ENCODE measurements at regions not wholly inside any gene's neighbourhood (a gene's known extent, or its start where the extent isn't known, plus 50 kb on each side); places are given as distances from the start of the nearest gene placed in this dataset.

DNA sequence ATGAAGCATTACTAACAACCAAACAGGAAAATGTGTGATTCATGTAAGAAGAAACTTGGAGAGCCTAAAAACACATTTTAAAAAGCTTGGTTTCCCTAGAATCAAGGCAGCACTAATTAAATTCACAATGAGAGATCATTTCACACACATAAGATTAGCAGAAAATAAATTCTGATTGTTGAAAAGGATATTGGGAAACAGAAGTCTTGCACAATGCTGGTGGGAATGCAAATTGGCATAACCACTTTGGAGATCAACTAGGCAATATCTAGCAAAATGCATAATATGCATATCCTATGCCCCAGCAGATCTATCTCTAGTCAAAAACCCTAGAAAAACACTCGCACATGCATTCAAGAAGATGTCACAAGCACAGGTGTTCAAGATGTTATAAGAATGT is 75.3 kb upstream of the SIX3 start:
- BruUV-seq (replicated peaks): no TSS peak
- Histone ChIP-seq H3K27ac (ENCODE audit: insufficient read depth, low read depth, low read length) (no peak overlapping the region), H3K4me3 (replicated peaks in 1 of 3; ENCODE audit: insufficient read depth in 1 of 3, low read depth in 1 of 3, low read length in 3 of 3) (no peak overlapping the region), H3K79me2 (ENCODE audit: control insufficient read depth, insufficient read depth, low read length) (no peaks in the 10 kb centered on the region), H3K9me1 (replicated peaks; ENCODE audit: control insufficient read depth, extremely low read depth, insufficient read depth, low read length) (no peaks in the 10 kb centered on the region), H3K4me1 (ENCODE audit: control insufficient read depth, extremely low read depth, insufficient read depth, low read length) (no peaks in the 10 kb centered on the region), H3K9ac (replicated peaks; ENCODE audit: extremely low read depth, insufficient read depth, low read length) (no peak overlapping the region), H4K20me1 (replicated peaks; ENCODE audit: control insufficient read depth, extremely low read depth, insufficient read depth, low read length) (no peaks in the 10 kb centered on the region), H3K9me3 (replicated peaks; ENCODE audit: control insufficient read depth, insufficient read depth, low read length) (no peaks in the 10 kb centered on the region), H3K4me2 (ENCODE audit: insufficient read depth, low read length) (no peak overlapping the region), H3K27me3 (ENCODE audit: control insufficient read depth in 2 of 2, insufficient read depth in 2 of 2, low read length in 2 of 2) (peaks cover 10 to 44% of the 10 kb centered on the region in 2 experiments), H2AFZ (ENCODE audit: low read depth, low read length) (no peak overlapping the region), H3K36me3 (ENCODE audit: control insufficient read depth in 2 of 2, extremely low read depth in 1 of 2, insufficient read depth in 2 of 2, low read length in 2 of 2) (no peaks in the 10 kb centered on the region)
- intact Hi-C loops (cut with micrococcal nuclease) (no loop called here), dilution Hi-C loops (cut with MboI; ENCODE audit: extremely low pct_ligation_motif_present, low sequenced_read_pairs) (no loop called here)
- DNase-seq (ENCODE audit: low read depth, low spot score): no peak
- ChIA-PET CTCF (interaction anchor here (1.6 kb wide), 1 partner anchor 386 kb away, joined by 4 read pairs; no protein-coding TSS in a partner anchor), POLR2A (no interaction called here)
- FAIRE-seq: no peak
- TF ChIP-seq POLR2A (IDR thresholded peaks at IDR 0.05; ENCODE audit: low read depth, low read length) (no peak), JUN (IDR thresholded peaks at IDR 0.05; ENCODE audit: borderline replicate concordance, insufficient read depth, insufficient read length, low read depth) (no peak), FOS (IDR thresholded peaks at IDR 0.05; ENCODE audit: borderline replicate concordance, insufficient read depth, low read length) (no peak), POLR2AphosphoS5 (IDR thresholded peaks at IDR 0.05; ENCODE audit: insufficient read depth, low read depth, low read length) (no peak), MYC (IDR thresholded peaks at IDR 0.05; ENCODE audit: low read depth, low read length) (no peak), GATA2 (IDR thresholded peaks at IDR 0.05; ENCODE audit: insufficient read depth, insufficient read length, low read depth, low read length) (no peak), MAX (IDR thresholded peaks at IDR 0.05; ENCODE audit: insufficient read depth, insufficient read length) (no peak), EZH2 (IDR thresholded peaks at IDR 0.05; ENCODE audit: borderline replicate concordance, low read depth, low read length, severe bottlenecking) (no peak)
- TF ChIP-seq, protein P1, sequence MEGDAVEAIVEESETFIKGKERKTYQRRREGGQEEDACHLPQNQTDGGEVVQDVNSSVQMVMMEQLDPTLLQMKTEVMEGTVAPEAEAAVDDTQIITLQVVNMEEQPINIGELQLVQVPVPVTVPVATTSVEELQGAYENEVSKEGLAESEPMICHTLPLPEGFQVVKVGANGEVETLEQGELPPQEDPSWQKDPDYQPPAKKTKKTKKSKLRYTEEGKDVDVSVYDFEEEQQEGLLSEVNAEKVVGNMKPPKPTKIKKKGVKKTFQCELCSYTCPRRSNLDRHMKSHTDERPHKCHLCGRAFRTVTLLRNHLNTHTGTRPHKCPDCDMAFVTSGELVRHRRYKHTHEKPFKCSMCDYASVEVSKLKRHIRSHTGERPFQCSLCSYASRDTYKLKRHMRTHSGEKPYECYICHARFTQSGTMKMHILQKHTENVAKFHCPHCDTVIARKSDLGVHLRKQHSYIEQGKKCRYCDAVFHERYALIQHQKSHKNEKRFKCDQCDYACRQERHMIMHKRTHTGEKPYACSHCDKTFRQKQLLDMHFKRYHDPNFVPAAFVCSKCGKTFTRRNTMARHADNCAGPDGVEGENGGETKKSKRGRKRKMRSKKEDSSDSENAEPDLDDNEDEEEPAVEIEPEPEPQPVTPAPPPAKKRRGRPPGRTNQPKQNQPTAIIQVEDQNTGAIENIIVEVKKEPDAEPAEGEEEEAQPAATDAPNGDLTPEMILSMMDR (IDR thresholded peaks at IDR 0.05; ENCODE audit: extremely low read depth in 1 of 2, insufficient read depth in 1 of 2, low read depth in 1 of 2, low read length in 2 of 2): no peak
